A549 (cell line): ENCODE measurements at regions not wholly inside any gene's neighbourhood (a gene's known extent, or its start where the extent isn't known, plus 50 kb on each side); places are given as distances from the start of the nearest gene placed in this dataset.

Experiments
- ATAC-seq, 2 experiments: fragments of 200-7000 bp in 1 of 2; fragments of >200 bp in 1 of 2; cut with Nextera tagmentation in 1 of 2; cut with Tn5 transposase in 1 of 2; 3 replicates each; pipeline versions ENCODE4 v1.8.0 to v1.9.1; 2018 to 2020; ENCODE audit warnings: mild to moderate bottlenecking in 1 of 2, moderate library complexity in 1 of 2
- CTCF ChIA-PET: fragments of 300-600 bp; sonication (Branson Sonifier 250); formaldehyde crosslinking; extraction: SDS; loops from one replicate; lab custom pipeline; 2021; ENCODE audit warnings: antibody characterized with exemption, inconsistent platforms; lab: Yijun Ruan, JAX
- POLR2A ChIA-PET: fragments of 350-600 bp; formaldehyde crosslinking; extraction: SDS; loops from one replicate; lab custom pipeline; 2021; ENCODE audit warnings: antibody characterized with exemption, inconsistent platforms; lab: Yijun Ruan, JAX
- DNase-seq, 2 experiments: peaks; one replicate each; pipeline versions ENCODE4 v3.0.0 to v3.0.0-alpha.2; 2011 to 2016; ENCODE audit warnings: low read depth in 1 of 2, low spot score in 1 of 2
- FAIRE-seq: peaks from 2 replicates; lab custom pipeline; 2011; peaks lifted over from hg19 to GRCh38; lab: Jason Lieb, UNC
- H3K27ac ChIP-seq, 2 experiments: fragments of >200 bp; sonication (Bioruptor Twin); formaldehyde crosslinking; 3 replicates each; pipeline ENCODE4 v1.5.1; 2016 to 2017
- H3K4me1 ChIP-seq: fragments of >200 bp; sonication (Bioruptor Twin); formaldehyde crosslinking; 3 replicates; pipeline ENCODE4 v1.6.1; 2016
- H3K4me2 ChIP-seq: fragments of >200 bp; sonication (Bioruptor Twin); formaldehyde crosslinking; 3 replicates; pipeline ENCODE4 v1.6.1; 2016
- H3K4me3 ChIP-seq: fragments of >200 bp; sonication (Bioruptor Twin); formaldehyde crosslinking; 3 replicates; pipeline ENCODE4 v1.5.1; 2016
- H3K9me3 ChIP-seq: fragments of >200 bp; sonication (Bioruptor Twin); formaldehyde crosslinking; 3 replicates; pipeline ENCODE4 v1.6.1; 2016
- CBX8 ChIP-seq: fragments of 200-600 bp; sonication (generic); IDR thresholded peaks from 2 replicates; pipeline ENCODE4 v1.6.1; 2016
- CEBPB ChIP-seq, 2 experiments: fragments of >200 bp in 1 of 2; sonication (Bioruptor Twin) in 1 of 2; formaldehyde crosslinking in 1 of 2; IDR thresholded peaks; 2 replicates each; pipeline ENCODE4 v1.6.1; 2012 to 2016
- CHD4 ChIP-seq: fragments of 200-600 bp; sonication (generic); IDR thresholded peaks from 2 replicates; pipeline ENCODE4 v1.6.1; 2016; ENCODE audit warnings: antibody characterized with exemption, mild to moderate bottlenecking, borderline replicate concordance
- EHF ChIP-seq: fragments of 250-450 bp; sonication (Bioruptor Pico); IDR thresholded peaks from 2 replicates; pipeline ENCODE4 v1.5.0; 2020; ENCODE audit warnings: mild to moderate bottlenecking
- ESRRA ChIP-seq: fragments of 150-350 bp; IDR thresholded peaks from 2 replicates; pipeline ENCODE4 v1.6.1; 2014; ENCODE audit warnings: mild to moderate bottlenecking, low read length, borderline replicate concordance
- FOSB ChIP-seq: fragments of 250-450 bp; sonication (Bioruptor Pico); IDR thresholded peaks from 2 replicates; pipeline ENCODE4 v1.5.0; 2020; ENCODE audit warnings: mild to moderate bottlenecking, moderate library complexity
- FOSL2 ChIP-seq, 2 experiments: fragments of 450-650 bp in 1 of 2; fragments of >200 bp in 1 of 2; sonication (Bioruptor Twin) in 1 of 2; formaldehyde crosslinking; IDR thresholded peaks; 2 replicates each; pipeline versions ENCODE4 v1.5.0 to v1.6.1; 2016 to 2020; ENCODE audit warnings: mild to moderate bottlenecking in 1 of 2, moderate library complexity in 1 of 2
- FOXS1 ChIP-seq: fragments of 250-450 bp; sonication (Bioruptor Pico); IDR thresholded peaks from 2 replicates; pipeline ENCODE4 v1.5.0; 2020; ENCODE audit warnings: mild to moderate bottlenecking, moderate library complexity
- HES2 ChIP-seq: fragments of >200 bp; sonication (Bioruptor Twin); formaldehyde crosslinking; IDR thresholded peaks from 2 replicates; pipeline ENCODE4 v1.6.1; 2016
- HEYL ChIP-seq: fragments of 250-450 bp; sonication (Bioruptor Pico); IDR thresholded peaks from 2 replicates; pipeline ENCODE4 v1.8.0; 2021; ENCODE audit warnings: mild to moderate bottlenecking, moderate library complexity
- HMGXB4 ChIP-seq: fragments of 250-450 bp; sonication (Bioruptor Pico); IDR thresholded peaks from 2 replicates; pipeline ENCODE4 v1.5.0; 2021; ENCODE audit warnings: mild to moderate bottlenecking, moderate library complexity, borderline replicate concordance
- KDM1A ChIP-seq: fragments of 200-600 bp; sonication (generic); IDR thresholded peaks from 2 replicates; pipeline ENCODE4 v1.6.1; 2016; ENCODE audit warnings: low read depth, mild to moderate bottlenecking
- KDM5A ChIP-seq: fragments of 200-600 bp; sonication (generic); IDR thresholded peaks from 2 replicates; pipeline ENCODE4 v1.6.1; 2016; ENCODE audit warnings: antibody characterized with exemption, mild to moderate bottlenecking
- MAZ ChIP-seq: fragments of 150-350 bp; IDR thresholded peaks from 2 replicates; pipeline ENCODE4 v1.6.1; 2014; ENCODE audit warnings: antibody characterized with exemption, low read depth, low read length, borderline replicate concordance
- PBX3 ChIP-seq: IDR thresholded peaks from 2 replicates; pipeline ENCODE4 v1.6.1; 2012
- RAD21 ChIP-seq, 2 experiments: fragments of >200 bp in 1 of 2; sonication (Bioruptor Twin) in 1 of 2; formaldehyde crosslinking in 1 of 2; IDR thresholded peaks in 1 of 2; conservative IDR thresholded peaks in 1 of 2; 2 replicates in 1 of 2; 3 replicates in 1 of 2; pipeline ENCODE4 v1.6.1; 2012 to 2018; ENCODE audit warnings: inconsistent platforms in 1 of 2
- RCOR1 ChIP-seq: fragments of 150-350 bp; IDR thresholded peaks from 2 replicates; pipeline ENCODE4 v1.6.1; 2014; ENCODE audit warnings: antibody characterized with exemption, low read length, low read depth
- REST ChIP-seq: fragments of 200-600 bp; sonication (generic); IDR thresholded peaks from 2 replicates; pipeline ENCODE4 v1.6.1; 2016; ENCODE audit warnings: antibody characterized with exemption, mild to moderate bottlenecking, moderate library complexity
- SREBF2 ChIP-seq: fragments of 450-650 bp; IDR thresholded peaks from 2 replicates; pipeline ENCODE4 v1.6.1; 2014; ENCODE audit warnings: mild to moderate bottlenecking, moderate library complexity
- TFCP2L1 ChIP-seq: fragments of 250-450 bp; sonication (Bioruptor Pico); IDR thresholded peaks from 2 replicates; pipeline ENCODE4 v1.5.0; 2021; ENCODE audit warnings: mild to moderate bottlenecking
- ZC3H11A ChIP-seq: fragments of 450-650 bp; IDR thresholded peaks from 2 replicates; pipeline ENCODE4 v1.6.1; 2014; ENCODE audit warnings: antibody characterized with exemption, mild to moderate bottlenecking
- ZFP36 ChIP-seq: fragments of 450-650 bp; IDR thresholded peaks from 2 replicates; pipeline ENCODE4 v1.6.1; 2014; ENCODE audit warnings: borderline replicate concordance; ENCODE audit not compliant: partially characterized antibody
- WGBS: methylation state at CpG from one replicate; pipeline ENCODE4 v1.1.6; 2017; ENCODE audit errors: missing lambda C conversion rate; 5-methylcytosine and 5-hydroxymethylcytosine counted together

DNA sequence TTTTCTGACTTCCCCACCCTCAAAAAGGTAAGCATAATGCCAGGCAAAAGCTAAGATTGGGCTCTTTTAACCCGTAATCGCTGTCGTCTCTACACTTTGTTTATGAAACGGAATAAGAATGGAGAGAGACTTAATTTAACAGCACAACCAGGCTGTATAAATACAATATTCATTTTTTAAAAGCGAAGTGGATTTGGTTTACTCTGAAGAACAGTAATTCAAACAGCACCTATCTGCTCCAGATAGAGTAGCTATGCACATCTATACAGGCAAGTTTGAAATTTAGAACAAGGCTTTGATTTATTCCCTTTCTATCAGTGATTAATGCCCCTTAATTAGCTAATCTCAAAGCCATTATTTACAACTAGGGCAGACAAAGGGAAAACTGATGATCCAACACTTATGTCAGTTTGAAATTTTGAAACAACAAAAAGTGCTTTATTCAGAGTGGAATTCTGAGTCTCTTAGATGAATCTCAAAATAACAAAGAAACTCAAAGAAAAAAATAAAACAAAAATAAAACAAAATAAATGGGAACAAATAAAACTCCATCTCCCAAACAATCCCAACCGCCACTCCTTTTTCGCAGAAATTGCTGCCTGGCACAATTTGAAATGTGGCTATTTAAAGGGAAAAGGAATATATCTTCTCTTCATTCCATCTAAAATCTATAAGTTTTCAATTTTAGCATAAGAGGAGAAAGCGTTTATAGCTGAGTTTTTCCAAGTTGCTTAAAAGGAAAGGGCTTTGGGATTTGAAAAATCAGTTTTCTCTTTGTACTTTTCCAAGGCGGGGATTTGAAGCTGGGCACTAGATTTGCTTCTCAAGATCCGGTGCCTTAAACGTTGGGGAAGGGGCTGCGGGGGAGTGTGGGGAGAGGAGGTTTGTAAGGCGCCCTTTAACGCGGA, 298.6 kb downstream of the PARP8 start:
- Histone ChIP-seq H3K9me3 (no peaks in the 10 kb centered on the region; the same call in 2 of the 3 replicates), H3K4me3 (no peak overlapping the region), H3K4me1 (no peaks in the 10 kb centered on the region), H3K27ac (no peak overlapping the region), H3K4me2 (no peak overlapping the region)
- TF ChIP-seq FOSB (no peak), CEBPB (IDR thresholded peaks at IDR 0.05) (no peak), SREBF2 (no peak), KDM1A (no peak), HEYL (CRISPR knock-in tag) (no peak), REST (no peak), KDM5A (no peak), ZFP36 (no peak), EHF (CRISPR knock-in tag) (no peak), RCOR1 (no peak), ESRRA (no peak), FOSL2 (IDR thresholded peaks at IDR 0.05) (no peak), FOSL2 (CRISPR knock-in tag; IDR thresholded peaks at IDR 0.05) (no peak), FOXS1 (CRISPR knock-in tag) (no peak), PBX3 (no peak), CBX8 (no peak), RAD21 (conservative IDR thresholded peaks at IDR 0.05 in 1 of 2, IDR thresholded peaks at IDR 0.05 in 1 of 2) (no peak), CHD4 (no peak)
- WGBS: 52% methylated on average over 15 of the region's 15 CpGs
- CTCF ChIA-PET: interaction anchor here (1.1 to 2.1 kb wide), 2 partner anchors 1041 to 1606 kb away, joined by 4 to 5 read pairs; no protein-coding TSS in a partner anchor
- POLR2A ChIA-PET: no interaction called here
- DNase-seq (no peak), ATAC-seq (no peak), FAIRE-seq (no peak)

DNA sequence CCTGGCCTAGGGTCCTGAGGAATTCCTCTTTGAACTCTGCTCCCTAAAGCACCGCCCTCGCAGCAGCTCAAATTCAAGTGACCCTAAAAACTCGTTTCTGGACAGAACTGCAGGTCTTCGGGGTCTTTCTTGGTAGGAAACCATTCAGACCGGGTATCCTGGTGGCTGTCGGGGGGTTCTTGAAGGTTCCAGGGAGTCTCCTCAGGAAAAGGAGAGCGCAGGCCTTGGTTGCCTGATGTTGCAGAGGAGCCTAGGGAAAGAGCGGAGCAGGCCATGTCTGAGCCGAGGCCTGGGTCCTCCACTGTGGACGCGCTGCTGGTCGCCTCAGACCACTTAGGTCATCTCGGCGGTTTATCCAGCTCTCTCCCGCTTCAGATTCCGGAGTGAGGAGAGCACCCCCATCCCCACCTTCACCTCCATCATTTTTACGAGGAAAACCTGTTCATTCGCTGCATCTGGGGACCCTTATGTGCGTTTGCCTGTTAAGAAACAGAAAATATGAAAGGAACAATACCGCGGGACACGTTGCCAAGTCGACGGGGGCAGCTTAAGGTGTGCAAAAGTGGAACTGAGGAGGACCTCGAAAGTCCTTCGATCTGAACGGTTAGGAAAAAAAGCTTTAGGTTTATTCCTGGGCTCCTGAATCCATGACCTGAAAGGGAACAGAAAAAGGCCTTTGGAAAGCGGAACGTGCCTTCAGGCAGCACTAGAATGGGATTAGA, 299.4 kb downstream of the PARP8 start:
- DNase-seq: no peak
- POLR2A ChIA-PET: no interaction called here
- 37% methylated on average over 29 of the region's 29 CpGs for WGBS
- Histone ChIP-seq H3K4me1 (no peaks in the 10 kb centered on the region), H3K9me3 (no peaks in the 10 kb centered on the region; the same call in 2 of the 3 replicates), H3K4me3 (no peak overlapping the region), H3K4me2 (no peak overlapping the region), H3K27ac (no peak overlapping the region)
- TF ChIP-seq MAZ (no peak), HMGXB4 (no peak), TFCP2L1 (CRISPR knock-in tag) (no peak), HES2 (no peak), RAD21 (conservative IDR thresholded peaks at IDR 0.05 in 1 of 2, IDR thresholded peaks at IDR 0.05 in 1 of 2) (no peak), ZC3H11A (no peak)
- no peak for FAIRE-seq
- no peak for ATAC-seq
- CTCF ChIA-PET: interaction anchor here (1.0 to 2.0 kb wide), 2 partner anchors 1691 to 1694 kb away, joined by 3 to 10 read pairs; no protein-coding TSS in a partner anchor
